ENCODE measurements at regions not wholly inside any gene's neighbourhood (a gene's known extent, or its start where the extent isn't known, plus 50 kb on each side); places are given as distances from the start of the nearest gene placed in this dataset. TPM values are rescaled to one million over a fixed set of nuclear protein-coding genes. Genes with fewer than 3 reads are reported as not detected.

Small RNA genes lying in the stretch of these regions (small RNA-seq; reads per million reads assigned to genes)
- gene RNU6-381P: not detected

Data from urinary bladder (tissue), 1 donor.